RWPE2 (cell line): ENCODE measurements at regions not wholly inside any gene's neighbourhood (a gene's known extent, or its start where the extent isn't known, plus 50 kb on each side); places are given as distances from the start of the nearest gene placed in this dataset.

ENCODE experiments used
- ATAC-seq: fragments of 200-7000 bp; cut with Tn5 transposase; 3 replicates; pipeline ENCODE4 v1.9.1; 2021; ENCODE audit warnings: low read depth
- DNase-seq: peaks from one replicate; pipeline ENCODE4 v3.0.0-alpha.2; 2020; ENCODE audit warnings: low spot score
- H3K27ac ChIP-seq: fragments of 450-650 bp; 2 replicates; pipeline ENCODE4 v1.5.1; 2017; ENCODE audit warnings: mild to moderate bottlenecking; ENCODE audit not compliant: poor library complexity, severe bottlenecking
- H3K27me3 ChIP-seq: fragments of 250-450 bp; sonication (Bioruptor Pico); 2 replicates; pipeline ENCODE4 v1.5.1; 2021; ENCODE audit warnings: mild to moderate bottlenecking, moderate library complexity; ENCODE audit not compliant: insufficient read depth, poor library complexity, severe bottlenecking
- H3K36me3 ChIP-seq: fragments of 250-450 bp; sonication (Bioruptor Pico); 2 replicates; pipeline ENCODE4 v1.5.1; 2020; ENCODE audit warnings: low read depth, mild to moderate bottlenecking, moderate library complexity
- H3K4me1 ChIP-seq: fragments of 250-450 bp; sonication (Bioruptor Pico); 2 replicates; pipeline ENCODE4 v1.5.1; 2021; ENCODE audit warnings: mild to moderate bottlenecking, moderate library complexity; ENCODE audit not compliant: insufficient read depth, poor library complexity, severe bottlenecking
- H3K4me3 ChIP-seq: fragments of 250-450 bp; sonication (Bioruptor Pico); 2 replicates; pipeline ENCODE4 v1.5.1; 2021; ENCODE audit warnings: mild to moderate bottlenecking, moderate library complexity; ENCODE audit not compliant: severe bottlenecking
- H3K9me3 ChIP-seq: fragments of 250-450 bp; sonication (Bioruptor Pico); 2 replicates; pipeline ENCODE4 v1.5.1; 2021; ENCODE audit warnings: mild to moderate bottlenecking, moderate library complexity; ENCODE audit not compliant: severe bottlenecking
- CTCF ChIP-seq: fragments of 450-650 bp; IDR thresholded peaks from one replicate; pipeline ENCODE4 v1.5.1; 2017; ENCODE audit warnings: mild to moderate bottlenecking, moderate library complexity; ENCODE audit not compliant: poor library complexity, severe bottlenecking

- peaks cover 37% of the 10 kb centered on the region for H3K4me1 ChIP-seq
- DNase-seq, result no peak
Observed at GRCh38 chr1:94739521-94740061, 80.6 kb upstream of the SLC44A3 start.

GRCh38 chr1:94738371-94738770 is 81.8 kb upstream of the SLC44A3 start:
- DNase-seq (no peak), ATAC-seq (no peak)
- Histone ChIP-seq H3K27me3 (no peaks in the 10 kb centered on the region), H3K4me1 (peaks cover 37% of the 10 kb centered on the region), H3K36me3 (no peaks in the 10 kb centered on the region), H3K27ac (no peak overlapping the region), H3K4me3 (no peak overlapping the region), H3K9me3 (no peaks in the 10 kb centered on the region)
- no peak for TF ChIP-seq CTCF

More at GRCh38 chr1:94739521-94740061, 80.6 kb upstream of the SLC44A3 start:
- peak; percentile 53 for ATAC-seq
- no peak for TF ChIP-seq CTCF
- Histone ChIP-seq H3K27ac (peak overlapping the region; percentile 52), H3K4me3 (no peak overlapping the region), H3K36me3 (no peaks in the 10 kb centered on the region), H3K27me3 (no peaks in the 10 kb centered on the region), H3K9me3 (no peaks in the 10 kb centered on the region)

GRCh38 chr1:94737124-94737998 is 82.8 kb upstream of the SLC44A3 start:
- Histone ChIP-seq H3K4me3 (no peak overlapping the region), H3K27ac (peak overlapping the region; percentile 54), H3K9me3 (no peaks in the 10 kb centered on the region), H3K36me3 (no peaks in the 10 kb centered on the region), H3K4me1 (peaks cover 37% of the 10 kb centered on the region), H3K27me3 (no peaks in the 10 kb centered on the region)
- TF ChIP-seq CTCF, result no peak
- DNase-seq (no peak), ATAC-seq (peak; percentile 10; the same call in 1 of the 3 replicates)

GRCh38 chr1:94736549-94736948 is 83.6 kb upstream of the SLC44A3 start:
- Histone ChIP-seq H3K36me3 (no peaks in the 10 kb centered on the region), H3K4me1 (peaks cover 35% of the 10 kb centered on the region), H3K4me3 (no peak overlapping the region), H3K27me3 (no peaks in the 10 kb centered on the region), H3K9me3 (no peaks in the 10 kb centered on the region), H3K27ac (peak overlapping the region; percentile 54)
- DNase-seq (no peak), ATAC-seq (no peak)
- no peak for TF ChIP-seq CTCF

GRCh38 chr1:94736073-94736472 is 84.1 kb upstream of the SLC44A3 start:
- H3K9me3 ChIP-seq, result no peaks in the 10 kb centered on the region
- H3K27ac ChIP-seq, result peak overlapping the region; percentile 54
- no peak for TF ChIP-seq CTCF
- no peaks in the 10 kb centered on the region for H3K36me3 ChIP-seq
- peaks cover 31% of the 10 kb centered on the region for H3K4me1 ChIP-seq
- DNase-seq (no peak), ATAC-seq (no peak)
- no peaks in the 10 kb centered on the region for H3K27me3 ChIP-seq
- H3K4me3 ChIP-seq, result no peak overlapping the region
